ENCODE measurements at regions not wholly inside any gene's neighbourhood (a gene's known extent, or its start where the extent isn't known, plus 50 kb on each side); places are given as distances from the start of the nearest gene placed in this dataset.

- no peaks in the 10 kb centered on the region for H3K27me3 Mint-ChIP-seq
- H3K27ac Mint-ChIP-seq: no peak overlapping the region
- no peaks in the 10 kb centered on the region for H3K9me3 Mint-ChIP-seq
- peaks cover 4% of the 10 kb centered on the region for H3K4me1 Mint-ChIP-seq (ENCODE audit: low read depth)
- H3K4me3 Mint-ChIP-seq: no peak overlapping the region
- H3K36me3 Mint-ChIP-seq (ENCODE audit: low read depth): no peaks in the 10 kb centered on the region
These were observed 236.5 kb downstream of the TTLL7 start for GRCh38 chr1:83762416-83762815.

- no peaks in the 10 kb centered on the region for H3K36me3 Mint-ChIP-seq (ENCODE audit: low read depth)
- no peak overlapping the region for H3K27ac Mint-ChIP-seq
- peaks cover 4% of the 10 kb centered on the region for H3K4me1 Mint-ChIP-seq (ENCODE audit: low read depth)
- H3K27me3 Mint-ChIP-seq: no peaks in the 10 kb centered on the region
- no peak overlapping the region for H3K4me3 Mint-ChIP-seq
- H3K9me3 Mint-ChIP-seq: no peaks in the 10 kb centered on the region
These were observed 236.9 kb downstream of the TTLL7 start for GRCh38 chr1:83762039-83762365.

- Mint-ChIP-seq H3K4me3 (no peak overlapping the region), H3K9me3 (no peaks in the 10 kb centered on the region), H3K27me3 (no peaks in the 10 kb centered on the region), H3K4me1 (ENCODE audit: low read depth) (peaks cover 4% of the 10 kb centered on the region), H3K36me3 (ENCODE audit: low read depth) (no peaks in the 10 kb centered on the region), H3K27ac (no peak overlapping the region)
These were observed 237.5 kb downstream of the TTLL7 start for GRCh38 chr1:83761167-83762038.

GRCh38 chr1:83760226-83761021 lies 238.5 kb downstream of the TTLL7 start:
- Mint-ChIP-seq H3K27ac (no peak overlapping the region), H3K4me3 (no peak overlapping the region), H3K9me3 (no peaks in the 10 kb centered on the region), H3K36me3 (ENCODE audit: low read depth) (no peaks in the 10 kb centered on the region), H3K27me3 (no peaks in the 10 kb centered on the region), H3K4me1 (ENCODE audit: low read depth) (peaks cover 4% of the 10 kb centered on the region)

- Mint-ChIP-seq H3K9me3 (no peaks in the 10 kb centered on the region), H3K27me3 (no peaks in the 10 kb centered on the region), H3K4me1 (ENCODE audit: low read depth) (peaks cover 4% of the 10 kb centered on the region), H3K36me3 (ENCODE audit: low read depth) (no peaks in the 10 kb centered on the region), H3K27ac (no peak overlapping the region), H3K4me3 (no peak overlapping the region)
These were observed 241.8 kb downstream of the TTLL7 start for GRCh38 chr1:83756984-83757717.

GRCh38 chr1:83751602-83752001 lies 247.3 kb downstream of the TTLL7 start:
- Mint-ChIP-seq H3K4me3 (no peak overlapping the region), H3K9me3 (peaks cover 3% of the 10 kb centered on the region), H3K4me1 (ENCODE audit: low read depth) (no peaks in the 10 kb centered on the region), H3K27ac (no peak overlapping the region), H3K27me3 (no peaks in the 10 kb centered on the region), H3K36me3 (ENCODE audit: low read depth) (no peaks in the 10 kb centered on the region)

GRCh38 chr1:83750201-83750600 lies 248.7 kb downstream of the TTLL7 start:
- H3K36me3 Mint-ChIP-seq (ENCODE audit: low read depth): no peaks in the 10 kb centered on the region
- H3K4me1 Mint-ChIP-seq (ENCODE audit: low read depth): no peaks in the 10 kb centered on the region
- no peak overlapping the region for H3K27ac Mint-ChIP-seq
- no peaks in the 10 kb centered on the region for H3K27me3 Mint-ChIP-seq
- peaks cover 3% of the 10 kb centered on the region for H3K9me3 Mint-ChIP-seq
- H3K4me3 Mint-ChIP-seq: no peak overlapping the region

- H3K4me1 Mint-ChIP-seq (ENCODE audit: low read depth): no peaks in the 10 kb centered on the region
- H3K27me3 Mint-ChIP-seq: no peaks in the 10 kb centered on the region
- no peaks in the 10 kb centered on the region for H3K36me3 Mint-ChIP-seq (ENCODE audit: low read depth)
- H3K9me3 Mint-ChIP-seq: peaks cover 3% of the 10 kb centered on the region
- H3K4me3 Mint-ChIP-seq: no peak overlapping the region
- no peak overlapping the region for H3K27ac Mint-ChIP-seq
These were observed 251.0 kb downstream of the TTLL7 start for GRCh38 chr1:83747853-83748482.

GRCh38 chr1:83746234-83746633 lies 252.7 kb downstream of the TTLL7 start:
- H3K9me3 Mint-ChIP-seq: no peaks in the 10 kb centered on the region
- H3K36me3 Mint-ChIP-seq (ENCODE audit: low read depth): no peaks in the 10 kb centered on the region
- H3K4me1 Mint-ChIP-seq (ENCODE audit: low read depth): peaks cover 5% of the 10 kb centered on the region
- H3K27me3 Mint-ChIP-seq: no peaks in the 10 kb centered on the region
- H3K4me3 Mint-ChIP-seq: no peak overlapping the region
- no peak overlapping the region for H3K27ac Mint-ChIP-seq

- Mint-ChIP-seq H3K27ac (no peak overlapping the region), H3K36me3 (ENCODE audit: low read depth) (no peaks in the 10 kb centered on the region), H3K9me3 (no peaks in the 10 kb centered on the region), H3K4me3 (no peak overlapping the region), H3K27me3 (no peaks in the 10 kb centered on the region), H3K4me1 (ENCODE audit: low read depth) (peaks cover 5% of the 10 kb centered on the region)
These were observed 256.5 kb downstream of the TTLL7 start for GRCh38 chr1:83742446-83742845.

- H3K4me1 Mint-ChIP-seq (ENCODE audit: low read depth): peaks cover 5% of the 10 kb centered on the region
- no peak overlapping the region for H3K27ac Mint-ChIP-seq
- no peaks in the 10 kb centered on the region for H3K27me3 Mint-ChIP-seq
- H3K4me3 Mint-ChIP-seq: no peak overlapping the region
- no peaks in the 10 kb centered on the region for H3K36me3 Mint-ChIP-seq (ENCODE audit: low read depth)
- no peaks in the 10 kb centered on the region for H3K9me3 Mint-ChIP-seq
These were observed 257.2 kb downstream of the TTLL7 start for GRCh38 chr1:83741770-83742169.

GRCh38 chr1:83741348-83741747 lies 257.6 kb downstream of the TTLL7 start:
- no peak overlapping the region for H3K4me3 Mint-ChIP-seq
- H3K27me3 Mint-ChIP-seq: no peaks in the 10 kb centered on the region
- no peaks in the 10 kb centered on the region for H3K36me3 Mint-ChIP-seq (ENCODE audit: low read depth)

GRCh38 chr1:83735526-83735925 lies 263.4 kb downstream of the TTLL7 start:
- Mint-ChIP-seq H3K4me1 (ENCODE audit: low read depth) (no peaks in the 10 kb centered on the region), H3K4me3 (no peak overlapping the region), H3K9me3 (no peaks in the 10 kb centered on the region), H3K27me3 (no peaks in the 10 kb centered on the region), H3K36me3 (ENCODE audit: low read depth) (no peaks in the 10 kb centered on the region), H3K27ac (no peak overlapping the region)

More at GRCh38 chr1:83741348-83741747, 257.6 kb downstream of the TTLL7 start:
- Mint-ChIP-seq H3K9me3 (no peaks in the 10 kb centered on the region), H3K4me1 (ENCODE audit: low read depth) (peaks cover 5% of the 10 kb centered on the region), H3K27ac (no peak overlapping the region)

GRCh38 chr1:83734420-83734819 lies 264.5 kb downstream of the TTLL7 start:
- H3K4me1 Mint-ChIP-seq (ENCODE audit: low read depth): no peaks in the 10 kb centered on the region
- H3K27ac Mint-ChIP-seq: no peak overlapping the region
- no peaks in the 10 kb centered on the region for H3K9me3 Mint-ChIP-seq
- H3K36me3 Mint-ChIP-seq (ENCODE audit: low read depth): no peaks in the 10 kb centered on the region
- no peak overlapping the region for H3K4me3 Mint-ChIP-seq
- H3K27me3 Mint-ChIP-seq: no peaks in the 10 kb centered on the region

Measured in stimulated activated naive CD8-positive, alpha-beta T cell treated with anti-CD3 and anti-CD28 coated beads, Interleukin-15, Interleukin-2, amounts not matched to agents 100 ng/mL and 50 ng/mL, for 24 hours (primary cell).